Testis (tissue), 2 donors: ENCODE measurements at regions not wholly inside any gene's neighbourhood (a gene's known extent, or its start where the extent isn't known, plus 50 kb on each side); places are given as distances from the start of the nearest gene placed in this dataset.

Experiments used
- POLR2A ChIP-seq: fragments of 450-650 bp; IDR thresholded peaks from one replicate; pipeline ENCODE4 v1.6.1; 2017; ENCODE audit warnings: antibody characterized with exemption, mild to moderate bottlenecking, moderate library complexity
- TF ChIP-seq, protein P1 (sequence below), 3 experiments: fragments of 450-650 bp in 2 of 3; fragments of 200-600 bp in 1 of 3; sonication (generic) in 1 of 3; IDR thresholded peaks; one replicate each; pipeline ENCODE4 v1.5.1; 2016 to 2019; ENCODE audit warnings: antibody characterized with exemption in 3 of 3, mild to moderate bottlenecking in 2 of 3, moderate library complexity in 1 of 3

DNA sequence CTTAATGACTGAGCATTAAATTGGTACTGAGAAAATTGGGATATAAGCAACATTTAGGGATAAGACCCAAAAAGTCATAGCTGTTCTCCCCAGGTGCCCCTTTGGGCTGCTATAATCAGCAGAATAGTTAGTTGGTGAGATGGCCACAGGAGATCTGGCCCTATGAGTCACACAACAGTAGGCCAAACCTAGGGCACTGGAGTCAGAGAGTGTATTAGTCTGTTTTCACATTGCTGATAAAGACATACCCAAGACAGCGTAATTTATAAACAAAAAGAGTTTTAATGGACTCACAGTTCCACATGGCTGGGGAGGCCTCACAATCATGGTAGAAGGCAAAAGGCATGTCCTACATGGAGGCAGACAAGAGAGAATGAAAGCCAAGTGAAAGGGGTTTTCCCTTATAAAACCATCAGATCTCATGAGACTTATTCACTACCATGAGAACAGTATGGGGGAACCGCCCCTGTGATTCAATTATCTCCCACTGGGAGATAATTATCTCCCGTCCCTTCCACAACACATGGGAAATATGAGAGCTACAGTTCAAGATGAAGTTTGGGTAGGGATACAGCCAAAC lies 338.3 kb upstream of the NR3C2 start:
- TF ChIP-seq, protein P1, sequence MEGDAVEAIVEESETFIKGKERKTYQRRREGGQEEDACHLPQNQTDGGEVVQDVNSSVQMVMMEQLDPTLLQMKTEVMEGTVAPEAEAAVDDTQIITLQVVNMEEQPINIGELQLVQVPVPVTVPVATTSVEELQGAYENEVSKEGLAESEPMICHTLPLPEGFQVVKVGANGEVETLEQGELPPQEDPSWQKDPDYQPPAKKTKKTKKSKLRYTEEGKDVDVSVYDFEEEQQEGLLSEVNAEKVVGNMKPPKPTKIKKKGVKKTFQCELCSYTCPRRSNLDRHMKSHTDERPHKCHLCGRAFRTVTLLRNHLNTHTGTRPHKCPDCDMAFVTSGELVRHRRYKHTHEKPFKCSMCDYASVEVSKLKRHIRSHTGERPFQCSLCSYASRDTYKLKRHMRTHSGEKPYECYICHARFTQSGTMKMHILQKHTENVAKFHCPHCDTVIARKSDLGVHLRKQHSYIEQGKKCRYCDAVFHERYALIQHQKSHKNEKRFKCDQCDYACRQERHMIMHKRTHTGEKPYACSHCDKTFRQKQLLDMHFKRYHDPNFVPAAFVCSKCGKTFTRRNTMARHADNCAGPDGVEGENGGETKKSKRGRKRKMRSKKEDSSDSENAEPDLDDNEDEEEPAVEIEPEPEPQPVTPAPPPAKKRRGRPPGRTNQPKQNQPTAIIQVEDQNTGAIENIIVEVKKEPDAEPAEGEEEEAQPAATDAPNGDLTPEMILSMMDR (IDR thresholded peaks at IDR 0.05) = no peak
- no peak for TF ChIP-seq POLR2A
